Endothelial cell of umbilical vein (primary cell): ENCODE measurements at regions not wholly inside any gene's neighbourhood (a gene's known extent, or its start where the extent isn't known, plus 50 kb on each side); places are given as distances from the start of the nearest gene placed in this dataset.

Experiments used
- BruUV-seq: library from RNA; stranded (reverse); fragments of 400-500 nt; replicated peaks from 2 replicates; lab custom pipeline; 2021; lab: Mats Ljungman, UMichigan
- CTCF ChIA-PET: fragments of 300-600, 350-600 bp; sonication (Branson Sonifier 250); formaldehyde crosslinking; loops from one replicate; lab custom pipeline; 2021; ENCODE audit warnings: antibody characterized with exemption, inconsistent platforms; lab: Charles Lee
- POLR2A ChIA-PET: fragments of 300-600, 350-600 bp; sonication (Branson Sonifier 250); formaldehyde crosslinking; loops from one replicate; lab custom pipeline; 2021; ENCODE audit warnings: antibody characterized with exemption, inconsistent platforms; lab: Charles Lee
- DNase-seq: peaks from one replicate; pipeline ENCODE4 v3.0.0-alpha.2; 2011; ENCODE audit warnings: low read depth, low spot score
- FAIRE-seq: peaks from 2 replicates; lab custom pipeline; 2011; peaks lifted over from hg19 to GRCh38; lab: Jason Lieb, UNC
- H2AFZ ChIP-seq: 2 replicates; pipeline ENCODE4 v1.6.0; 2012; ENCODE audit warnings: low read depth, low read length, control low read depth, inconsistent platforms
- H3K27ac ChIP-seq: 2 replicates; pipeline ENCODE4 v1.5.1; 2011; ENCODE audit warnings: low read depth, mild to moderate bottlenecking, control low read depth, low read length, moderate library complexity; ENCODE audit not compliant: insufficient read depth
- H3K27me3 ChIP-seq, 2 experiments: 2 replicates each; pipeline versions ENCODE4 v1.6.0 to v1.6.1; 2011; ENCODE audit warnings: low read length in 2 of 2, mixed read lengths in 1 of 2; ENCODE audit not compliant: control insufficient read depth in 2 of 2, insufficient read depth in 2 of 2
- H3K36me3 ChIP-seq, 2 experiments: 2 replicates in 1 of 2; 3 replicates in 1 of 2; pipeline ENCODE4 v1.5.1; 2011; ENCODE audit warnings: low read length in 2 of 2, mild to moderate bottlenecking in 1 of 2, moderate library complexity in 1 of 2; ENCODE audit not compliant: control insufficient read depth in 2 of 2, insufficient read depth in 2 of 2; ENCODE audit errors: extremely low read depth in 1 of 2
- H3K4me1 ChIP-seq: 3 replicates; pipeline ENCODE4 v1.5.1; 2011; ENCODE audit warnings: mild to moderate bottlenecking, low read length; ENCODE audit not compliant: control insufficient read depth, insufficient read depth; ENCODE audit errors: extremely low read depth
- H3K4me2 ChIP-seq: 2 replicates; pipeline ENCODE4 v1.6.1; 2011; ENCODE audit warnings: low read length, control low read depth, mixed read lengths; ENCODE audit not compliant: insufficient read depth
- H3K4me3 ChIP-seq, 3 experiments: fragments of 200-600 bp in 1 of 3; sonication (generic), shearing (Covaris generic) in 1 of 3; replicated peaks in 1 of 3; 2 replicates each; pipeline ENCODE4 v1.5.1; 2011 to 2016; ENCODE audit warnings: control low read depth in 3 of 3, low read length in 3 of 3, mild to moderate bottlenecking in 2 of 3, inconsistent platforms in 1 of 3, low read depth in 1 of 3, moderate library complexity in 1 of 3; ENCODE audit not compliant: insufficient read depth in 1 of 3
- H3K79me2 ChIP-seq: 2 replicates; pipeline ENCODE4 v1.6.0; 2012; ENCODE audit warnings: low read length, inconsistent platforms; ENCODE audit not compliant: control insufficient read depth, insufficient read depth
- H3K9ac ChIP-seq: replicated peaks from 2 replicates; pipeline ENCODE3; 2011; ENCODE audit warnings: low read length, control low read depth; ENCODE audit not compliant: insufficient read depth; ENCODE audit errors: extremely low read depth
- H3K9me1 ChIP-seq: replicated peaks from 3 replicates; pipeline ENCODE4 v1.6.0; 2011; ENCODE audit warnings: mild to moderate bottlenecking, low read length; ENCODE audit not compliant: control insufficient read depth, insufficient read depth; ENCODE audit errors: extremely low read depth
- H3K9me3 ChIP-seq: replicated peaks from 2 replicates; pipeline ENCODE4 v1.5.1; 2012; ENCODE audit warnings: low read length, inconsistent platforms; ENCODE audit not compliant: control insufficient read depth, insufficient read depth
- H4K20me1 ChIP-seq: replicated peaks from 2 replicates; pipeline ENCODE3; 2011; ENCODE audit warnings: mild to moderate bottlenecking, low read length; ENCODE audit not compliant: control insufficient read depth, insufficient read depth; ENCODE audit errors: extremely low read depth
- CTCF ChIP-seq, 2 donors: IDR thresholded peaks; 1 replicate in 1 of 2; 2 replicates in 1 of 2; pipeline ENCODE4 v1.5.1; 2011; ENCODE audit warnings: low read length in 2 of 2, mild to moderate bottlenecking in 2 of 2, moderate library complexity in 2 of 2, control low read depth in 1 of 2, inconsistent platforms in 1 of 2, low read depth in 1 of 2; ENCODE audit not compliant: insufficient read depth in 1 of 2; ENCODE audit errors: extremely low read depth in 1 of 2
- EZH2 ChIP-seq: IDR thresholded peaks from 2 replicates; pipeline ENCODE4 v1.6.1; 2012; ENCODE audit warnings: borderline replicate concordance, low read depth, mild to moderate bottlenecking, moderate library complexity, low read length, inconsistent platforms; ENCODE audit not compliant: severe bottlenecking
- FOS ChIP-seq: IDR thresholded peaks from 2 replicates; pipeline ENCODE4 v1.6.1; 2011; ENCODE audit warnings: mild to moderate bottlenecking, low read length, moderate library complexity, borderline replicate concordance; ENCODE audit not compliant: insufficient read depth
- GATA2 ChIP-seq: IDR thresholded peaks from 2 replicates; pipeline ENCODE4 v1.7.0; 2011; ENCODE audit warnings: low read depth, mild to moderate bottlenecking, moderate library complexity, mixed read lengths, low read length; ENCODE audit not compliant: insufficient read length, insufficient read depth
- JUN ChIP-seq: IDR thresholded peaks from 2 replicates; pipeline ENCODE4 v1.6.1; 2011; ENCODE audit warnings: borderline replicate concordance, low read depth; ENCODE audit not compliant: insufficient read length, insufficient read depth
- MAX ChIP-seq: IDR thresholded peaks from 2 replicates; pipeline ENCODE4 v1.6.1; 2011; ENCODE audit not compliant: insufficient read depth, insufficient read length
- MYC ChIP-seq: IDR thresholded peaks from one replicate; pipeline ENCODE4 v1.6.1; 2011; ENCODE audit warnings: mild to moderate bottlenecking, low read depth, low read length
- POLR2A ChIP-seq: IDR thresholded peaks from 2 replicates; pipeline ENCODE4 v1.6.1; 2012; ENCODE audit warnings: low read depth, mild to moderate bottlenecking, control low read depth, low read length
- POLR2AphosphoS5 ChIP-seq: IDR thresholded peaks from 2 replicates; pipeline ENCODE4 v1.6.1; 2012; ENCODE audit warnings: low read depth, mild to moderate bottlenecking, control low read depth, low read length, moderate library complexity; ENCODE audit not compliant: insufficient read depth
- dilution Hi-C: fragments of 300-500 bp; cut with MboI; formaldehyde crosslinking; loops from one replicate; pipeline ENCODE4 v1.15.0; 2019; ENCODE audit warnings: low sequenced_read_pairs; ENCODE audit not compliant: extremely low pct_ligation_motif_present
- intact Hi-C: fragments of 100-400 bp; cut with micrococcal nuclease; formaldehyde crosslinking; loops from one replicate; pipeline ENCODE4 v1.10.0; 2022

DNA sequence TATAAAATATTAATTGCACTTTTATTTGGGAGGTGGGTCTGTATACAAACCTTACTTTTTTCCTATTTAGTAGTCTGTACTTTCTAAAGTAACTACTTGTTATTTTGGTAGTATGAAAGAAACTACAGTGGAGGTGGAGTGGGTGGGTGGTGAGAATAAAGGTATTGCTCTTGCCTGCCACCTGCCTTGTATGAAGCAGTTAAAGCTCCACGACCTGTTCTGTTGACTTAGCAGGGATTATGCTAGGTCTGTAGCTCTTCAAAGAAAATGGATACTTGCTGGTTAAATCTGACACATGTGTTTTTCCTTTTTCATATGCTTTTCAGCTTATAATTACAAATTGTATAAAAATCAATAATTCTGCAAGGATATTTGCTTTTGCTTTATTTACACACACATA is 111.9 kb downstream of the EHF start:
- Histone ChIP-seq H3K27ac (no peak overlapping the region), H3K9me1 (no peaks in the 10 kb centered on the region), H4K20me1 (no peaks in the 10 kb centered on the region), H3K27me3 (peaks cover 0 to 10% of the 10 kb centered on the region in 2 experiments), H3K4me3 (no peak overlapping the region), H2AFZ (no peak overlapping the region), H3K79me2 (no peaks in the 10 kb centered on the region), H3K4me1 (no peaks in the 10 kb centered on the region), H3K9me3 (no peaks in the 10 kb centered on the region), H3K9ac (no peak overlapping the region), H3K4me2 (no peak overlapping the region), H3K36me3 (no peaks in the 10 kb centered on the region)
- no peak for TF ChIP-seq CTCF (IDR thresholded peaks at IDR 0.05; ENCODE audit: extremely low read depth in 1 of 2, insufficient read depth in 1 of 2, low read depth in 1 of 2, low read length in 2 of 2)
- no peak for TF ChIP-seq FOS
- TF ChIP-seq POLR2A = no peak
- no peak for TF ChIP-seq MAX
- TF ChIP-seq MYC = no peak
- TF ChIP-seq GATA2 = no peak
- no peak for TF ChIP-seq JUN
- TF ChIP-seq EZH2 = no peak
- TF ChIP-seq POLR2AphosphoS5 = no peak
- intact Hi-C loops (no loop called here), dilution Hi-C loops (no loop called here)
- DNase-seq = no peak
- no TSS peak for BruUV-seq
- POLR2A ChIA-PET = no interaction called here
- CTCF ChIA-PET = interaction anchor here (1.3 kb wide), 1 partner anchor 14 kb away, joined by 3 read pairs; no protein-coding TSS in a partner anchor
- FAIRE-seq = no peak
